HEK293T (cell line): ENCODE measurements at regions not wholly inside any gene's neighbourhood (a gene's known extent, or its start where the extent isn't known, plus 50 kb on each side); places are given as distances from the start of the nearest gene placed in this dataset.

ENCODE experiments used
- CTCF ChIA-PET: fragments of 350-600 bp; formaldehyde crosslinking; extraction: SDS; loops from one replicate; lab custom pipeline; 2021; ENCODE audit warnings: antibody characterized with exemption, inconsistent platforms; lab: Yijun Ruan, JAX
- POLR2A ChIA-PET: fragments of 350-600 bp; formaldehyde crosslinking; extraction: SDS; loops from one replicate; lab custom pipeline; 2020; ENCODE audit warnings: antibody characterized with exemption, inconsistent platforms; lab: Yijun Ruan, JAX
- DNase-seq: peaks from one replicate; pipeline ENCODE4 v3.0.0; 2012; ENCODE audit warnings: mixed read lengths; ENCODE audit errors: extremely low spot score
- ARNT ChIP-seq: fragments of 450-650 bp; IDR thresholded peaks from 2 replicates; pipeline ENCODE4 v1.6.1; 2017; ENCODE audit warnings: mild to moderate bottlenecking
- BHLHE40 ChIP-seq: fragments of 450-650 bp; IDR thresholded peaks from 2 replicates; pipeline ENCODE4 v1.6.1; 2016; ENCODE audit warnings: mild to moderate bottlenecking, moderate library complexity, borderline replicate concordance
- CTBP1 ChIP-seq: fragments of 450-650 bp; IDR thresholded peaks from 2 replicates; pipeline ENCODE4 v1.6.1; 2016; ENCODE audit warnings: borderline replicate concordance
- ELF4 ChIP-seq: fragments of 450-650 bp; IDR thresholded peaks from 2 replicates; pipeline ENCODE4 v1.6.1; 2017; ENCODE audit warnings: antibody characterized with exemption
- FOXA1 ChIP-seq: fragments of 450-650 bp; IDR thresholded peaks from 2 replicates; pipeline ENCODE4 v1.6.1; 2016; ENCODE audit warnings: mild to moderate bottlenecking
- FOXK2 ChIP-seq: fragments of 450-650 bp; IDR thresholded peaks from 2 replicates; pipeline ENCODE4 v1.6.1; 2016; ENCODE audit warnings: mild to moderate bottlenecking
- FOXM1 ChIP-seq: fragments of 450-650 bp; IDR thresholded peaks from 2 replicates; pipeline ENCODE4 v1.6.1; 2017; ENCODE audit warnings: mild to moderate bottlenecking, borderline replicate concordance
- HDGF ChIP-seq: fragments of 450-650 bp; IDR thresholded peaks from 2 replicates; pipeline ENCODE4 v1.6.1; 2017; ENCODE audit warnings: antibody characterized with exemption, borderline replicate concordance
- L3MBTL2 ChIP-seq: fragments of 450-650 bp; conservative IDR thresholded peaks from 2 replicates; pipeline ENCODE4 v1.6.1; 2016; ENCODE audit warnings: mild to moderate bottlenecking
- LEF1 ChIP-seq: fragments of 450-650 bp; IDR thresholded peaks from 2 replicates; pipeline ENCODE4 v1.6.1; 2017; ENCODE audit warnings: mild to moderate bottlenecking, borderline replicate concordance
- NFRKB ChIP-seq: fragments of 450-650 bp; IDR thresholded peaks from 2 replicates; pipeline ENCODE4 v1.6.1; 2016; ENCODE audit warnings: mild to moderate bottlenecking, moderate library complexity
- PKNOX1 ChIP-seq: fragments of 450-650 bp; IDR thresholded peaks from 2 replicates; pipeline ENCODE4 v1.6.1; 2016
- SP1 ChIP-seq: fragments of 450-650 bp; IDR thresholded peaks from 2 replicates; pipeline ENCODE4 v1.6.1; 2017
- SUZ12 ChIP-seq: fragments of 450-650 bp; IDR thresholded peaks from 2 replicates; pipeline ENCODE4 v1.6.1; 2016; ENCODE audit warnings: mild to moderate bottlenecking
- TARDBP ChIP-seq: fragments of 450-650 bp; IDR thresholded peaks from 2 replicates; pipeline ENCODE4 v1.6.1; 2016
- ZNF384 ChIP-seq: fragments of 450-650 bp; IDR thresholded peaks from 2 replicates; pipeline ENCODE4 v1.6.1; 2016

GRCh38 chr13:107753291-107753690 lies 462.0 kb downstream of the LIG4 start:
- DNase-seq, result no peak
- ChIA-PET POLR2A (no interaction called here), CTCF (no interaction called here)
- no peak for TF ChIP-seq LEF1
- TF ChIP-seq BHLHE40, result no peak
- TF ChIP-seq SUZ12, result no peak
- no peak for TF ChIP-seq ZNF384
- no peak for TF ChIP-seq HDGF
- TF ChIP-seq PKNOX1, result no peak
- no peak for TF ChIP-seq SP1
- TF ChIP-seq TARDBP, result no peak
- TF ChIP-seq ELF4, result no peak
- no peak for TF ChIP-seq FOXK2
- no peak for TF ChIP-seq ARNT
- no peak for TF ChIP-seq L3MBTL2
- TF ChIP-seq FOXM1, result no peak
- TF ChIP-seq CTBP1, result no peak
- no peak for TF ChIP-seq FOXA1

DNA sequence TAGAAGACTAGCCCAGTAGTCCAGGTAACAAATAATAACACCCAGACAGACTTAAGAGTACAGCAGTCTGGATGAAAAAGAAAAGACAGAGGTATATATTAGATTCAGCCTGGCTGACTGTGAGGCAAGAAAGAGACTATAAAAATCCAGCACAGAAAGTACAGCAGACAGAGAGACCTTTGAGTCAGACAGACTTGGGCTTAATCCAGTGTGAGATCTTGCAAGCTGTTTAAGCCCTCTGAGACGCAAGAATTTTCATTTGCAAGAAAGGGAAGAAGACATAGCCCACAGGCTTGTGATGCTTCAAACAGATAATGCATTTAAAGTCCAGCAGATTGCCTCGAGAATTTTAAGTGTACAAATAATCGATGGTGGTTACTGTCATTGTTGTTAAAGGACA lies 471.4 kb downstream of the LIG4 start:
- no peak for DNase-seq
- TF ChIP-seq PKNOX1 (no peak), SUZ12 (no peak), FOXM1 (no peak), HDGF (no peak), BHLHE40 (no peak), FOXK2 (no peak), SP1 (no peak), TARDBP (no peak), ELF4 (no peak), ZNF384 (no peak), L3MBTL2 (no peak), LEF1 (no peak), CTBP1 (no peak), NFRKB (no peak), FOXA1 (no peak)
- ChIA-PET CTCF (interaction anchor here (0.5 kb wide), 1 partner anchor 121 kb away, joined by 3 read pairs; no protein-coding TSS in a partner anchor), POLR2A (no interaction called here)

DNA sequence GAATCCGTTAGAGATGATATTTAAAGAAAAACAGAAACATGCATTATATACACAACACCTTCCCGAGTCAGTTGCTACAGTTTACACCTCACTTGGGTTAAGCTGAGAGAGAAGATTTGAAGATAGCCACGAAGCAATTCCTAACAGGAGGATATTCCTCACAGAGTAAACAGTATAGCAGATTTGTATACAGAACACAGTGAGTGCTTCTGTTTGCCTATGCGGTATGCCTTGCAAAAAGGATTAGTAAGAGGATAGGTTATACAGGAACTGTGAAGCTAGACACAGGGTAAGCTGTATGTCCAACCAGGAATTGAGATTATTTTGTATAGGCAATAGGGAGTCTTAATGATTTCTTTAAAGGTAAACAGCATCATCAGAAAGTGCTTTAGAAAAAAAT lies 471.8 kb downstream of the LIG4 start:
- ChIA-PET CTCF (interaction anchor here (0.5 kb wide), 1 partner anchor 121 kb away, joined by 3 read pairs; no protein-coding TSS in a partner anchor), POLR2A (no interaction called here)
- TF ChIP-seq ZNF384 (no peak), L3MBTL2 (no peak), FOXK2 (no peak), SP1 (no peak), PKNOX1 (no peak), CTBP1 (no peak), ELF4 (no peak), TARDBP (no peak), FOXM1 (no peak), NFRKB (no peak), BHLHE40 (no peak), LEF1 (no peak), ARNT (no peak), HDGF (no peak), FOXA1 (no peak), SUZ12 (no peak)
- DNase-seq, result no peak

DNA sequence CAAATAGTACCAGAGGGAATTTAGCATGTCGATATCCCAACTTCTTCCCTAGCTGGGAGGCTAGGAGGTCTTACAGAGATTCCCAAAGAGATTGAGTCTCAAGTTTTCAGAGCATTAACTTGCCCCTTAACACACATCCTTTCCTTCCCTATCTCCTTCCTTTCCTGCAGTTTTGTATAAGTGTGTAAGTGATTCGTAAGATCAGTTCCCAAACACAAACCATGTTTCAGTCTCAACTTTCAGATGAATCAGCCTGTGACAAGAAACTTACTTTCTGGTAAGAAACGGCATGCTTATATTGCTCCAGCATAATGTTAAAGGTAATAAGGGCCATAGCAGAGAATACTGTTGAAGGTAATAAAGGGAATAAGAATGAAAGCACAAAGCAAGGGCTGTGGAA lies 472.2 kb downstream of the LIG4 start:
- POLR2A ChIA-PET, result no interaction called here
- TF ChIP-seq FOXM1 (no peak), ARNT (no peak), BHLHE40 (no peak), L3MBTL2 (no peak), ZNF384 (no peak), FOXA1 (no peak), LEF1 (no peak), SP1 (no peak), HDGF (no peak), TARDBP (no peak), NFRKB (no peak), SUZ12 (no peak), FOXK2 (no peak)
- CTCF ChIA-PET, result no interaction called here
- DNase-seq, result no peak

GRCh38 chr13:107742544-107742943 lies 472.8 kb downstream of the LIG4 start:
- CTCF ChIA-PET, result no interaction called here
- POLR2A ChIA-PET, result no interaction called here
- DNase-seq, result no peak
- TF ChIP-seq ELF4, result no peak
- TF ChIP-seq ARNT, result no peak
- no peak for TF ChIP-seq NFRKB
- no peak for TF ChIP-seq LEF1
- no peak for TF ChIP-seq PKNOX1

- TF ChIP-seq L3MBTL2, result no peak
- TF ChIP-seq NFRKB, result no peak
- TF ChIP-seq SUZ12, result no peak
- TF ChIP-seq FOXM1, result no peak
- no peak for TF ChIP-seq HDGF
- no peak for TF ChIP-seq CTBP1
- no peak for TF ChIP-seq FOXK2
- no peak for TF ChIP-seq LEF1
- no peak for TF ChIP-seq ARNT
- no peak for TF ChIP-seq ZNF384
- ChIA-PET CTCF (no interaction called here), POLR2A (no interaction called here)
- DNase-seq, result no peak
Observed at GRCh38 chr13:107738004-107738403, 477.3 kb downstream of the LIG4 start.
